ENCODE measurements at regions not wholly inside any gene's neighbourhood (a gene's known extent, or its start where the extent isn't known, plus 50 kb on each side); places are given as distances from the start of the nearest gene placed in this dataset.
"Not testable (repeated sequence)": the region's sequence is repeated elsewhere in the genome, so short reads cannot be mapped to it uniquely, and the experiment has no call there.

DNA sequence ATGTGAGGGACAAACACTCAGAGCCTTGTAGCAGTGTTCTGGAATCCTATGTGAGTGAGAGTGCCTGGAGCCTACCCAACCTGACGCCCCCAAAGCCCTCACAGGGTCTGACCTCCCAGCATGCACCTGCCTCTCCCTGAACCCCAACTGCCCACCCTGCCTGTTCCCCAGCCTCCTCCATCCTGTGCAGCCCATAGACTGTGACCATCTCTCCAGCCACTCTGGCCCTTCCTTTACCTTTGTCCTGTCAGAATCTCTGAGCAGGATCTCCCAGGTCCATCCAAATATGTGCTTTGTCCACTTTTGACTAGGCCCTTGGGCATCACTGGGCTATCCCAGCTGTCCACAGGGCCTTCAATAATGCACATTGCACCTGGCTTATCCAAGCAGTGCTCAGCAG, 1159.8 kb upstream of the TPTE start:
- DNase-seq = not testable (repeated sequence)

DNA sequence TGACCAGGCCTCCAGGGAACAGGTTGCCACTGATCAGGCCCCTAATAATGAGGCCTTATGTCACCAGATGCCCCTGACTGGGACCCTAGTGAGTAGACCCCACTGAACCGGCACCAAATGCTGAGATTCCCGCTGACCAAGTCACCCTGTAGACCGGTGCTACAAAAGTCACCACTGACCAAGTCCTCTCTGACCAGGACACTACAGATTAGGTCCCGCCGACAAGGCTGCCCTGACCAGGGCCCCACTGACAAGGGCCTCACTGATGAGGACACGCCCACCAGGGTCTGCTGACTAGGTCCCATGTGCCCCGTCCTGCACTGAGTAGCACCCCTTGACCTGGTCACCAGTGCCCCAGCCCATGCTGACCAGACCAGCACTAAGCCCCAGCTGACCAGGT, 1159.1 kb upstream of the TPTE start:
- peak in 2 of 5 donors; percentile 7 to 17 for DNase-seq

DNA sequence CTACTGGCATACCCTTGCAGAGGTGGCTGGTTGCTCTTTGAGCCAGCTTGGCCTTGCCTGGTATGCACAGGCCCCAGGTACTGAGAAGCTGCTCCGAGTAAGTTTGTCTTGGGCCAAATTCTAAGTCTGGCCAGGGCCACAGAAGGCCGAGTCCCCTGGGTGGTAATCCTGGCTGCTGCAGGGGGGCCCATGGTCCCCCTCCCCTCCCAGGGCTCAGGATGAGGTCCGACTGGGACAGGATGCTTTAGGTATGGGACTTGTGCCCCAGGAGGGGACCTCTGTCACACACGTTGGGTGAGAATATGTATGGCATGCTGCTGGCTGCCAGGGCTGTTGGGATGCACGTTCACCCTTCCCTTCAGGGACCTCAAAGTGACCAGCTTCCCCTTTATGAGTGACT, 1155.6 kb upstream of the TPTE start:
- DNase-seq = not testable (repeated sequence)

DNA sequence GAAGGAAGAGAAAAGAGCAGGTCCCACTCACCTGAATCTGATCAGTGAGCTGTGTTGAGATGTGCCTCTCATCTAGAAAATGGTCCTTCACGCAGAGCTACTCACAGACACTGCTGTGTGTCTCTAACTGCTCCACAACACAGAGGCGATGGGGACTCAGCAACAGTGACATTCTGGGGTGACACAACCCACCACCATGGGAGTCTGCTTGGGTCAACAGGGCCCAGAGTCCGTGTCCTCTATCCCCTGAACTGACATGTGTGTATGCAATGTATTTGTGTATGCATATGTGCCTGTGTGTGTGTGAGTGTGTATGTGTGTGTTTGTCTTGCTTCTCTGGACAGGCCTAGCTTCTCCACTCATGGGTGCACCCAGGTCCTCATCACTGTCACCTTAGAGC, 1154.8 kb upstream of the TPTE start:
- DNase-seq = not testable (repeated sequence)
